Suprapubic skin (tissue), 4 donors: ENCODE measurements at regions not wholly inside any gene's neighbourhood (a gene's known extent, or its start where the extent isn't known, plus 50 kb on each side); places are given as distances from the start of the nearest gene placed in this dataset.

ENCODE experiments used
- POLR2A ChIP-seq, 2 donors: fragments of 450-650 bp; IDR thresholded peaks; one replicate each; pipeline ENCODE4 v1.6.1; 2017; ENCODE audit warnings: antibody characterized with exemption in 2 of 2, mild to moderate bottlenecking in 2 of 2, moderate library complexity in 2 of 2
- POLR2AphosphoS5 ChIP-seq, 3 donors: sonication (generic); formaldehyde crosslinking; IDR thresholded peaks; one replicate each; pipeline ENCODE4 v1.6.1; 2017; ENCODE audit warnings: antibody characterized with exemption in 3 of 3
- TF ChIP-seq, protein P1 (sequence below), 2 donors: fragments of 200-600 bp in 1 of 2; fragments of 450-650 bp in 1 of 2; sonication (generic) in 1 of 2; IDR thresholded peaks; one replicate each; pipeline ENCODE4 v1.5.1; 2016 to 2019; ENCODE audit warnings: antibody characterized with exemption in 2 of 2, mild to moderate bottlenecking in 1 of 2, moderate library complexity in 1 of 2

DNA sequence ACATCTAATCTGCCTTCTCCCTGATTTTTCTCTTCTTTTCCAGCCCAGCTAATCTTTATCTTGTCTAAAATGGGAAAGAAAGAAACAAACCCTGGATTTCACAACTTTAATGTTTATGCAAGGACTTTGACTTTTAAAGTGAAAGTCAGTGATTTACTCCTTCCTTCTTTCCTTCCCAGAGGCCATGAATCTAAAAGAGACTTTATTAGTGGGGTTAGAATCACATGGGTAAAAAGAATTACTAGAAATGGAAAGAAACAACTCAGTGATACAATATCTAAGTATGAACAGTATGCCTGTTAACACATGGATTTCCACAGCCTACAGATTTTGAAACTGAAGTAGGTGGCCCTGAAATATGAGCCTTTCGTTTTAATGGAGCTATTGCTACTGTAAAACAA is 59.8 kb upstream of the KCNK2 start:
- TF ChIP-seq, protein P1, sequence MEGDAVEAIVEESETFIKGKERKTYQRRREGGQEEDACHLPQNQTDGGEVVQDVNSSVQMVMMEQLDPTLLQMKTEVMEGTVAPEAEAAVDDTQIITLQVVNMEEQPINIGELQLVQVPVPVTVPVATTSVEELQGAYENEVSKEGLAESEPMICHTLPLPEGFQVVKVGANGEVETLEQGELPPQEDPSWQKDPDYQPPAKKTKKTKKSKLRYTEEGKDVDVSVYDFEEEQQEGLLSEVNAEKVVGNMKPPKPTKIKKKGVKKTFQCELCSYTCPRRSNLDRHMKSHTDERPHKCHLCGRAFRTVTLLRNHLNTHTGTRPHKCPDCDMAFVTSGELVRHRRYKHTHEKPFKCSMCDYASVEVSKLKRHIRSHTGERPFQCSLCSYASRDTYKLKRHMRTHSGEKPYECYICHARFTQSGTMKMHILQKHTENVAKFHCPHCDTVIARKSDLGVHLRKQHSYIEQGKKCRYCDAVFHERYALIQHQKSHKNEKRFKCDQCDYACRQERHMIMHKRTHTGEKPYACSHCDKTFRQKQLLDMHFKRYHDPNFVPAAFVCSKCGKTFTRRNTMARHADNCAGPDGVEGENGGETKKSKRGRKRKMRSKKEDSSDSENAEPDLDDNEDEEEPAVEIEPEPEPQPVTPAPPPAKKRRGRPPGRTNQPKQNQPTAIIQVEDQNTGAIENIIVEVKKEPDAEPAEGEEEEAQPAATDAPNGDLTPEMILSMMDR (IDR thresholded peaks at IDR 0.05): no peak
- no peak for TF ChIP-seq POLR2AphosphoS5 (IDR thresholded peaks at IDR 0.05)
- TF ChIP-seq POLR2A (IDR thresholded peaks at IDR 0.05): no peak
